NCI-H2081 treated with DMSO at 0.1 percent for 48 hours (cell line): ENCODE measurements at regions not wholly inside any gene's neighbourhood (a gene's known extent, or its start where the extent isn't known, plus 50 kb on each side); places are given as distances from the start of the nearest gene placed in this dataset.
"Not testable (repeated sequence)": the region's sequence is repeated elsewhere in the genome, so short reads cannot be mapped to it uniquely, and the experiment has no call there.

Experiments used
- DNase-seq: peaks from one replicate; lab custom pipeline; 2025; lab: John Stamatoyannopoulos, UW

DNA sequence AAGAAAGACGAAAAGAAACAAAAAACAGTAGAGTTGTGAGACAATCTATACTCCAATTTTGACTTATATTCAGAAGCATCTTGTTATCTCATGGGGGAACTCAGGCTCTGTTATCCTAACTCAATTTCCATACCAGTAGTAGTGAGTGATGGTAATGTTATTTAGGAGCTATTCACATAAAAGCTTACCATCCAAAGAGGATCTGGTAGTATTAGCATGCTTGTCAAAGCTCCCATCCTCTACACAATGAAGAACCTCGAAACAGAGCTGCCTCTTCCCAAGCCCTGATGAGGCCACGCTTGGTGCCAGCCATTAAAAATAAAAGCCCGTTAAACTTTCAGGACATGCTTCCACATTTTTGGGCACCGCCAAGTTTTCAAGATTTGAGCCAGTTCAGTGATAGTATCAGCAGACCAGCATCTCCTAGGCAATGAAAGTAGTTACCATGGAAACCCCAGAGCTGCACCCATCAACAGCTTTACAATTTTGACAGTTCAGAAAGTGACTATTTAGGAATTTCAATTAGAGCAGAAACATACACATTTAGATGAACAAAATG, 173.3 kb downstream of the CD83 start:
- no peak for DNase-seq

GRCh38 chr6:14291331-14291730, 173.8 kb downstream of the CD83 start:
- DNase-seq = no peak

DNA sequence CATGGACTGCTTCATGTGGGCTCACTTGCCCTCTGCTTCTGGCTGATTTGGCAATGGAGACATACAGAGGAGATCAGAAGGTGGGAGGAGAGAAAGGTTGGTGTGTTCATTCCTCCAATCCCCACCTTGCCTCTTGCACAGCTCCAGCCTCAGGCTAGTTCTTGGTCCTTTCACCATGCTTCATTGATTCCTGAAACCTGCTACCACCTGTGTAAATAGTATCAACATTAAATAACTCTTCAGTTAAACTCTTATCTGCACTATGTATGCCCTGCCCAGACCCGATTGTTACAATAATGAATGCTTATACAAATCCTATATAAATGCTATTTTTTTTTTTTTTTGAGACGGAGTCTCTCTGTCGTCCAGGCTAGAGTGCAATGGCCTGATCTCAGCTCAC, 174.5 kb downstream of the CD83 start:
- DNase-seq = no peak

- no peak for DNase-seq
These were observed 176.8 kb downstream of the CD83 start for GRCh38 chr6:14294270-14294951.

DNA sequence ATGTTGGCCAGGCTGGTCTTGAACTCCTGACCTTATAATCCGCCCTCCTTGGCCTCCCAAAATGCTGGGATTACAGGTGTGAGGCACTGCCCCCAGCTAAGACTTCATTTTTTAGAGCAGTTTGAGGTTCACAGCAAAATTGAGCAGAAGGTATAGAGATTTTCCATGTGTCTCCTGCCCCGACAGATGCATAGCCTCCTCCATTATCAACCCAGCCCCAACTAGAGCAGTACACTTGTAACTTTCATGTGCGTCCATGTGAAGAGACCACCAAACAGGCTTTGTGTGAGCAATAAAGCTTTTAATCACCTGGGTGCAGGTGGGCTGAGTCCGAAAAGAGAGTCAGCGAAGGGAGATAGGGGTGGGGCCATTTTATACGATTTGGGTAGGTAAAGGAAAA, 179.1 kb downstream of the CD83 start:
- not testable (repeated sequence) for DNase-seq

DNA sequence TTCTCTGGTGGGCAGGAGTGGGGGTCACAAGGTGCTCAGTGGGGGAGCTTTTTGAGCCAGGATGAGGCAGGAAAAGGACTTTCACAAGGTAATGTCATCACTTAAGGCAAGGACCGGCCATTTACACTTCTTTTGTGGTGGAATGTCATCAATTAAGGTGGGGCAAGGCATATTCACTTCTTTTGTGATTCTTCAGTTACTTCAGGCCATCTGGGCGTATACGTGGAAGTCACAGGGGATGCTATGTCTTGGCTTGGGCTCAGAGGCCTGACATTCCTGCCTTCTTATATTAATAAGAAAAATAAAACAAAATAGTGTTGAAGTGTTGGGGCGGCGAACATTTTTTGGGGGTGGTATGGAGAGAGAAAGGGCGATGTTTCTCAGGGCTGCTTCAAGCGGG, 179.5 kb downstream of the CD83 start:
- DNase-seq = not testable (repeated sequence)

DNA sequence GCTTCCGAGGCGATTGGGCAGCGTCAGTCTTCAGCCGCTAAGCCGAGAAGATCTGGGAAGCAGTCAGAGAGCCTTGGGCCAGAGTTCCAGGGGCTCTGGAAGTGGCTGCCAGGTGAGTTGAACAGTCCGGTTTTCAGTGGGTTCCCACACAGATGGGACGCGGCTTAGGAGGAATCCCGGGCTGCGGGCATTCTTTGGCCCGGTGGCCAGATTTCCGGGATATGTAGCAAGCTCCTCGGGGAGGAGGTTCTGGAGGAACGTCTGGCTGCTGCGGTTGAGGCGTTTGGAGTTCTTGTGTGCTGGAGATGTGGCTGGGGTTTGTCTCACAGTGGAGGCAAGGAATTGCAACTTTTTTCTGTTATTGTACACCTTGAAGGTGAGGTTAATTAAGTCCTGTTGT, 182.6 kb downstream of the CD83 start:
- not testable (repeated sequence) for DNase-seq

- DNase-seq = not testable (repeated sequence)
These were observed 183.1 kb downstream of the CD83 start for GRCh38 chr6:14300721-14301120.

DNA sequence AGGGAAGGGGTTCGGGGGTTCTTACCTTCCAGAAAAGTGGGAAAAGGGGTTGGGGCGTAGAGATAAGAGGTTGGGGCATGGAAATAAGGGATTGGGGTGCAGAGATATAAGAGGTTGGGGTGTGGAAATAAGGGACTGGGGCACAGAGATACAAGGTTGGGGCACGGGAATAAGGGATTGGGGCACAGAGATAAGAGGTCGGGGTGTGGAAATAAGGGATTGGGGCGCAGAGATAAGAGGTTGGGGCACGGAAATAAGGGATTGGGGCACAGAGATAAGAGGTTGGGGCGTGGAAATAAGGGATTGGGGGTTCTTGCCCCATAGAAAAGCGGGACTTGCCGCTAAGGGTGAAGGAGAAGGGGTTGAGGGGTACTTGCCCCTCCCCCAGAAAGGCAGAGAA, 183.9 kb downstream of the CD83 start:
- not testable (repeated sequence) for DNase-seq

DNA sequence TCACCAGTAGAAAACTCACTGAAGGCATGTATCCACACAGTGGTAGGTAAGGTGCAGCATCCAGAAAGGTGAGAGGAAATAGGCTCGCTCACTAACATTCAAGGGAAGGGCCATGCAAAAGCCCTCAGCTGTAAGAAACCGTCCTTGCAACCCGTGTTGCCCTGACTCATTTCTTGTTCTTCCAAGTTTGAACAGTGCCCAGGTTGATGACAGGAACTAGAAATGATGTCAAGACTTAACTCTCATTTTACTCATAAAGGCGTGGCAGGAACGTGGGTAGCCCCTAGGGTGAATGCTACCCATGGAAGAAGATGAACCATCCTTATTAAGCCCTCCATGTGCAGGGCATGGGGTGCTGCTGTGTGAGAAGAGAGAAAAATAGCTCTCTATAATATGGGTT, 187.6 kb downstream of the CD83 start:
- DNase-seq = no peak

- no peak for DNase-seq
These were observed 188.1 kb downstream of the CD83 start for GRCh38 chr6:14305624-14306023.

DNA sequence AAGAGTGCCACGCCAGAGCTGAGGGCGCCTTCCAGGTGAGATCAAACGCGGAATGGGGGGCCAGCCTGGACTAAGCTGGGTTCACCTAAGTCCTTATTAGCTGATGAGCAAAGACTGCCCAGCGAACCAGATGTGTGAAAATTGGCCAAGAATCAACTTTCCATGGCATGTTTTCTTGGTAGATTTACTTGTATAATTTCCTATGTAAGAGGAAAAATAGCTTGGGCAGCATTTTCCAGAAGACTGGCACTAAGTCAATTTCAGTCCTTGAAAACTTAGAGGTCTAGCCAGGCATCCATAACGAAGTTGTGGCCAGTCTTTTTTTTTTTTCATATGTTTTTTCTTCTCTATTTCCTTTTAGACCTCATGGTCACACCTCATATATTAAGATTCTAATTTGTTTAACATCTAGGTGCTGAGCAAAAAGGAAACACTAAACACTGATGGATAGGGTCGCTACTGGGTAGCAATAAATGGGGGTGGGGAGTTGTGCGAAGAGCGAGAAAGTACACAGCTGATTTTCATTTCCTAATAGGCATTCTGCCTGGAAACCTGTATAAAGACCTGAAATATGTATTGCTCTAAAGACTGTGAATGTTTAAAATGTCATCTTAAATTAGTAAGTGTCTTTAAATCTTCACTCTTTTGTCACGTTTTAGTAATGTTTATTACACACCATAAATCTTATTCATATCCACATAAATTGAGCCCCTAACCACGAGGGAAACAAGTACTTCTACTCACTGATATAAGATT, 188.8 kb downstream of the CD83 start:
- no peak for DNase-seq

- DNase-seq = no peak
These were observed 191.9 kb downstream of the CD83 start for GRCh38 chr6:14309516-14309915.

DNA sequence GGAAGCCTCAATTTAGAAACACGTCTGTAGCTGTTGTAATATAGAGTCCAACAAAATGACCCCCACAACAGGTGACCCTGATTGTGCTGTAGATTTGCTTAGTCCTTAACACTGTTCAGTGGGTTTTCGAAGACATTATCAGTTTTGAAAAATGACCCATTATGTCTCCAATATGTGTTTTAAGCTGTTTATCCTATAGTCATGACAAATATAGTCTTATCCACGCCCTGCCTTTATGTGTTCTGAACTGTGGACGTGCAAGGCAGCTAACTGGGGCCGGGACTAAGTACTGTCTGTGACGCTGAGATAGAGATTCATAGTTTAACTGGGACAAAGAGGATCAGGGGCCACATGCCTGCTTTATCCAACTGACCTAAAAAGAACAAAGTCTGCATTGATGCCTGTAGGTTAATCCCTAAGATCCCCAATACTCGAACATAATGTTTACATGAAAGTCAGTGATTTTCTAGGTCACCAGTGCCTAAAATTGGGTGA, 192.4 kb downstream of the CD83 start:
- DNase-seq = no peak

GRCh38 chr6:14310960-14311359, 193.4 kb downstream of the CD83 start:
- DNase-seq = no peak

DNA sequence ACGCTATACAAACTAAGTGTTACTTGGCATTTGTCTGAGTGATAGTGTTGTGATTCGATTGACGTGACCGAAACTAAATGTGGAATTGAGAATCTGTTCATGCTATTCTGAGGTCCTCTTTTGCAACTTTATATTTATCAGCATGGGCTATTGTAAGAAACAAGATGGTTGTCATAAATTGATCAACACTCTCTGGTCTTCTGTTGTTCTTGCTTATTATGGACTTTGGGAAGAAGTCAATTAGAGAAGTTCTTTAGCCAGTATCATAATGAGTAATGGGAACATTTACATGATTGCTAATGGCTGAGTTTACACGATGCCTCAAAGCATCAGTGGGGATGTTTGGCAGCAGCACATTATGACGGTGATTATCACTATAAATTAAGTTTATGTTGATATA, 195.0 kb downstream of the CD83 start:
- no peak for DNase-seq

DNA sequence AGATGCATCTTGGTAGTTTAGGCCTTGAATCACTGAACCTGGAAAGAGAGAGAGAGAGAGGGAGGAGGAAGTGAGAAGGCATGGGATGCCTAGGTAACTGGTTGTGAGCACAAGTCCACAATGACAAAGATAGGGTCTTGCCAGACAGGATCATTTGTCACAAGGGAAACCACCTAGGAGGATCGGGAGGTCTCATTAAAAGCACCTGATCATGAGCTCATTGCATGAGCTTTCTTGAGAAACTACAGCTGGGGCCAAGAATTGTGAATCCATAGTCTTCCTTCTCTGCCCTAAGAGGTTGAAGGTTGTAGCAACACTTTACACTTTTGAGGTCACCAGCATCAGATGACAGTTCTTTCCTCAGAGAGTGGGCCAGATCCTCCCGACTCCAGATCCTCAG, 195.7 kb downstream of the CD83 start:
- DNase-seq = no peak

DNA sequence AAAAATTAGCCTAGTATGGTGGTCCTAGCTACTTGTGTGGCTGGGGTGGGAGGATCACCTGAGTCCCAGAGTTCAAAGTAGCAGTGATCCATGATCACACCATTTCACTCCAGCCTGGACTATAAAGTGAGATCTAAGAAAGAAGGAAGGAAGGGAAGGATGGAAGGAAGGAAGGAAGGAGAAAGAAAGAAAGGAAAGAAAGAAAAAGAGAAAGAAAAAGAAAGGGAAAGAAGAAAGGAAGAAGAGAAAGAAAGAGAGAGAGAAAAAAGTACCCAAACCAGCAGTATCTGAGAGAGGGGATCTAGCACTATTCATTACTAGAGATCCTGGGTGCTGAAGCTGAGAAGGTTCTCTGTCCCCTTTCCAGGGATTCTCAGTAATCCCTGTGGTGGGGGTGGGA, 197.8 kb downstream of the CD83 start:
- no peak for DNase-seq

DNA sequence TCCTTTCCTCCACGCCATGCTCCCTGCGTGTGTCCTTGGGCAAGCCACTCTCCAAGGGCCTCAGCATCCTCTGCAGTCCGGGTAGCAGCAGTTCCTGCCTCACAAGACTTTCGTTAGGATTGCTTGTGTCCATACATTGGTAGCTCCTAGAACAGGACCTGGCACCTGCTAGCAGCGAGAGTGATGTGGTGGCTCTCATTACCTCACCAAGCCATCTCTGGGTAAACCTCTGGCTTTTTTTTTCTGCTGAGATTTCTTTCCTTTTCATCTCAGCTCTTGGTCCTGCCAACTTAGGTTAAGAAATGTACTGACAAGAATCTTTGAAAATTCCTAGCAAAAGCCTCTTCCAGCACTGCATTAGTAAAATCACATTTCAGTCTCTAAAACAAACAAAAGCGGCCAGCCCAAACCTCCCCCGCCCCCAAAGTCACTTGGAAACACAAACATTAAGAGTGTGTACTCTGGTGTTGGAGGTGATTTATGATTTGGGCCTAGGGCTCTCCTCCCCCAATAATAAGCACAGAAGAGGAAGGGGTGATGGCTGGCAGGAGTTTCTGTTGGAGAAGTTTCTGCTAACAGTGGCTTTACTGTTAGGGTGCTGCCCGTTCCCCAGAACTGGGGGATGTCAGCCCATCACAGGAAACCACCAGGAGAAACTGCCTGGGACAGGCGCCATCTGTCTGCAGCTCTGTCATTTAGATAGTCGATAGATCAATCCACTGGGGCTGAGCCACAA, 199.2 kb downstream of the CD83 start:
- DNase-seq = no peak

DNA sequence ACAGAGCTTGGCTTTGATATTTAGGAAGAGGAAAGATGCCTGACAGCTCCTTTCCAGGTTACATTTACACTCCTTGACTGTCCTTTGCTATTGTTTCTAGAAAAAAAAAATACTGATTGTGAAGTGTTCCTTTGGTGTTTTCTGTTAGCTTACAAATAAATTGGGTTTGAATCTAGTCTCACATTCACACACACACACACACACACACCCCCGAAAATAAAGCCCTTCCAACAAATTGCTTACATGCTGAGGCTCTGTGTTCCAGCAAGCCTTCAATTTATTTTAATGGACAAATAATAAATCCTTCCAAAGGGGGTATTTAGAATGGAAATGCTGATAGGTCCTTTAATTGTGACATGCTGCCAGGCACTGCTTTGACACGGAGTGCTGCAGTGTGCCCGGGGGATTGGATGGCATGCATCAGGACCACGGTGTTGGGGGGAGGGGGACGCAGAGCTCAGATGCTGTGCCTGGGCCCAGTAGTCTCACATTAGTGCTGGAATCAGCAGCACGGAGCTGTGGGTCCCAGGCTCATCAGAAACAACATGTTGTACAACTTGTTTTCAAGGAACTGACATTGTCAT, 199.9 kb downstream of the CD83 start:
- DNase-seq = no peak

DNA sequence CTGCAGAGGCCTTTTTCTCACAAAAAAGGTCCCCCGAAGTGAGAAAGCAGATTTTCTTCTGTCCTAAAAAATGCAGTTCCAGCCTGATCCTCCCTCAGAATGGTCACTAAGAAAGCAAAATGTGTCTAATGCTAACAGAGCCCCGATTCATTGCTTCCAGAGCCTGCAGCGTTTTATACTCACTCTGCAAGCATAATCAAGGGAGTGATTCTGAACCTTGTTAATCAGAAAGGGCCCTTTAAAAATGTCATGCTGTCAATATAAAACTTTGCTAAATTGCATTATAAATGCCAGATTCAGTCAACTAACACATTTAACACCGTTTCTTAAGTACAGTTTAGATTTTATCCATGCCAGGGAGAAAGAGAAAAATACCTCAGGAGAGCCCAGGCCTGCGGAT, 202.8 kb downstream of the CD83 start:
- no peak for DNase-seq
